GM18508 (cell line): ENCODE measurements at regions not wholly inside any gene's neighbourhood (a gene's known extent, or its start where the extent isn't known, plus 50 kb on each side); places are given as distances from the start of the nearest gene placed in this dataset.

Source experiments
- ATAC-seq: cut with Tn5 transposase; IDR thresholded peaks from one replicate; pipeline ENCODE4 v1.9.1; 2021; ENCODE audit warnings: moderate number of reproducible peaks; ENCODE audit not compliant: insufficient read depth, unreplicated experiment

- peak; percentile 80 for ATAC-seq
Observed at GRCh38 chr21:16330082-16330907, 600.5 kb downstream of the USP25 start.

GRCh38 chr21:16330908-16331268, 601.1 kb downstream of the USP25 start:
- ATAC-seq, result no peak

- no peak for ATAC-seq
Observed at GRCh38 chr21:16337266-16337665, 607.5 kb downstream of the USP25 start.

GRCh38 chr21:16342932-16343331, 613.1 kb downstream of the USP25 start:
- no peak for ATAC-seq

GRCh38 chr21:16343776-16344175, 614.0 kb downstream of the USP25 start:
- ATAC-seq, result no peak

GRCh38 chr21:16345757-16346156, 616.0 kb downstream of the USP25 start:
- ATAC-seq, result no peak

GRCh38 chr21:16347223-16347622, 617.4 kb downstream of the USP25 start:
- no peak for ATAC-seq

- ATAC-seq, result no peak
Observed at GRCh38 chr21:16353764-16354163, 624.0 kb downstream of the USP25 start.

- ATAC-seq, result no peak
Observed at GRCh38 chr21:16357994-16358393, 628.2 kb downstream of the USP25 start.

GRCh38 chr21:16358784-16359183, 629.0 kb downstream of the USP25 start:
- no peak for ATAC-seq

- ATAC-seq, result no peak
Observed at GRCh38 chr21:16363100-16363499, 633.3 kb downstream of the USP25 start.

GRCh38 chr21:16363518-16363917, 633.7 kb downstream of the USP25 start:
- ATAC-seq, result no peak

- ATAC-seq, result no peak
Observed at GRCh38 chr21:16366207-16366606, 636.4 kb downstream of the USP25 start.

GRCh38 chr21:16367079-16367478, 637.3 kb downstream of the USP25 start:
- ATAC-seq, result no peak

GRCh38 chr21:16370186-16370585, 640.4 kb downstream of the USP25 start:
- no peak for ATAC-seq

- ATAC-seq, result no peak
Observed at GRCh38 chr21:16372586-16372985, 642.8 kb downstream of the USP25 start.

GRCh38 chr21:16376673-16377072, 646.9 kb downstream of the USP25 start:
- ATAC-seq, result no peak

- no peak for ATAC-seq
Observed at GRCh38 chr21:16377120-16377658, 647.4 kb downstream of the USP25 start.

GRCh38 chr21:16377857-16378256, 648.1 kb downstream of the USP25 start:
- ATAC-seq, result no peak

- ATAC-seq, result no peak
Observed at GRCh38 chr21:16378525-16378924, 648.7 kb downstream of the USP25 start.

- ATAC-seq, result no peak
Observed at GRCh38 chr21:16388291-16388690, 658.5 kb downstream of the USP25 start.

GRCh38 chr21:16388911-16389560, 659.3 kb downstream of the USP25 start:
- ATAC-seq, result no peak
